ELF-1 (cell line): ENCODE measurements at regions not wholly inside any gene's neighbourhood (a gene's known extent, or its start where the extent isn't known, plus 50 kb on each side); places are given as distances from the start of the nearest gene placed in this dataset.

ENCODE experiments used
- DNase-seq: peaks from one replicate; pipeline ENCODE4 v3.0.0-alpha.2; 2016; ENCODE audit warnings: low read depth, low spot score

DNA sequence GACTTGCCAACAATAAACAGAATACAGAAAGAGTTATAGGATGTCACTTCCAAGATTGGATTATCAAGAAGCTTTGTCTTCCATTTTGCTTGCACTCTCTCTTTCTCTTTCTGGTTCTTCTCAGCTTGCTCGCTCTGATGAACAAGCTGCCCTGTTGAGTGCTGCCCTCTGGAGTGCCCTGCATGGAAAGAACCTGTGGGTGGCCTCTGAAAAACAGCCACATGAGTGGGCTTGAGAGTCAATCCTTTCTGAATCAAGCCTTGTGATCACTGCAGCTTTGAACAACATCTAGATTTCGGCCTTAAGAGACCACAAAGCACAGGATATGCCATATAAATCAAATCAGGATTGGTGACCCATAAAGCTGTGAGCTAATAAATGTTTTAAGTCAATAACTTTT lies 185.1 kb downstream of the KIF2B start:
- DNase-seq = no peak

DNA sequence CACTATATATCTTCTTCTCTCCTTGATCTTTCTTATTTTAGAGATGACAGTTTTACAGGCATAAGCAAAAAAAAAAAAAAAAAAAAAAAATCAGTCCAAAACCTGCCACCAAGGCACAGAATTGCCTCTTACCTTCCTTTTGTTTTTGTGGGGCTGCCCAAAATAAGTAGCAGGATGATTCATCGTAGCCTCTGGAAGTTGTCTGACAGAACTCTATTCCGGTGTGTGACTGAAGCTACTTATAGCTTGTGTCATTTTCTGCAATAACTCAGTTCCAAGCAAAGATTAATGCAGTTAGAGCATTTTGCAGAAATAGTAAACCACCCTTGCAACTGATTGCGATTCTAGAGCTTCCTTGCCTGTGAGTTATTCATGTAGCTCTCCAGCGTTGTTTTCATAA lies 186.8 kb downstream of the KIF2B start:
- DNase-seq = no peak

DNA sequence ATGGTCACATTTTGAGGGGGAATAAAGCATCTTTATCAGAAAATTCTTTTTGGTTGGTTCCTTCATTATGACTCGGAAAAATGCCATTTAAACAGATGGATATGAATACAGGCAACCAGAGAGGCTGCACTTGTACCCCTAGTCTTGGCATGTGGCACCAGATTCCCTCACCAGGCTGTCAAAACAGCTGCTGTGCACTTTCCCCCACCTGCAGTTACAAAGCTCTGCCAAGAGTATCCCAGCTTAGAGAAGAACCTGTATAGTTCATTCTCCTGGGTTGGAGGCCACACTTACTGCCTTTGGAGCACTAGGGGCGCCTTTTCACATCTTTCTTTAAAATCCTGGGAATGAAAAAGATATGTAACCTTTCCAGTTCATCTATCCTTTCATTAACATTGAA lies 190.3 kb downstream of the KIF2B start:
- DNase-seq = no peak

DNA sequence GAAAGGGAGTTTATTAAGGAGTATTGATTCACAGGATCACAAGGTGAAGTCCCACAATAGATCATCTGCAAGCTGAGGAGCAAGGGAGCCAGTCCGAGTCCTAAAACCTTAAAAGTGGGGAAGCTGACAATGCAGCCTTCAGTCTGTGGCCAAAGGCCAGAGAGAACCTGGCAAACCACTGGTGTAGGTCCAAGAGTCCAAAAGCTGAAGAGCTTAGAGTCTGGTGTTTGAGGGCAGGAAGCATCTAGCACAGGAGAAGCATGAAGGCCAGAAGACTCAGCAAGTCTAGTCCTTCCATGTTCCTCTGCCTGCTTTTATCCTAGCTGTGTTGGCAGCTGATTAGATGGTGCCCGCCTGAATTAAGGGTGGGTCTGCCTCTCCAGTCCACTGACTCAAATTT lies 193.0 kb downstream of the KIF2B start:
- no peak for DNase-seq

DNA sequence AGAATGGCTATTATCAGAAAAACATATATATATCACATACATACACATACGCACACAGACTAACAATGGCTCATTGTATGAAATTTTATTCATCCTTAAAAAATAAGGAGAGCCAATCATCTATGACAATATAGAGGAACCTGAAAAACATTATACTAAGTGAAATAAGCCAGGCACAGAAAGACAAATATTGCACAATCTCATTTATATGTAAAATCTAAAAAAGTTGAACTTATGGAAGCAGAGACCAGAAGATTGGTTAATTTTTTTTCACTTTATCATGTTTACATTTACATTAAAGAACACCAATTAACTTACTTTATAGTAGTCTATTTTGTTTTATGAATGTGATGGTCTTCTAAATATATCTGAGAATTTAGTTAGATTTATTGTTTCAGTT lies 198.7 kb downstream of the KIF2B start:
- no peak for DNase-seq

DNA sequence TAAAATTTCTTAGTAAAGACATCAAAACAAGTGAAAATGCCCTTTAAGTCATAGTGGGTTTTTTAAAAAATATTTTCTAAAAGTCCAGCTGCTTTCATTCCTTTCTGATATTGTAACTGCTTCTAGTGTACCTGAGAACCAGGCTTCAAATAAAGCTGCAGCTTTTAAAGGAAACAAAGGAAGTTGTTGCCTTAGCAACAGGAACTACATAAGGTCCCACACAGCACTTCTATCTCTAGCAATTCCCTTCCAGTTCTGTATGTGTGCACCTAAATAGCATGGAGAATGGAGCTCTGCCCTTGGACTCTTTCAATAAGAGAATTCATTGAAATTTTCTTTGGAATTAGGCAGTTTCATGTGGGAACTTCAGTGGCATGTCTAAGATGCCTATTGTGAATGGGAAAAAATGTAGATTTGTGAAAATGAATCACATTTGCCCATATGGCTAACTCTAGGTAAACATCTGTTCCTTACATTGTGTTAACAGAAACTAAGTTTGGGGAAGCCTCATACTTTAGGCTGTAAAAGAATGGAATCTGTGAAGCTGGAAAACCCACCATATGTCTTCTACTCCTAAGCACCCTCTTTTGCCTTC lies 206.4 kb downstream of the KIF2B start:
- no peak for DNase-seq

DNA sequence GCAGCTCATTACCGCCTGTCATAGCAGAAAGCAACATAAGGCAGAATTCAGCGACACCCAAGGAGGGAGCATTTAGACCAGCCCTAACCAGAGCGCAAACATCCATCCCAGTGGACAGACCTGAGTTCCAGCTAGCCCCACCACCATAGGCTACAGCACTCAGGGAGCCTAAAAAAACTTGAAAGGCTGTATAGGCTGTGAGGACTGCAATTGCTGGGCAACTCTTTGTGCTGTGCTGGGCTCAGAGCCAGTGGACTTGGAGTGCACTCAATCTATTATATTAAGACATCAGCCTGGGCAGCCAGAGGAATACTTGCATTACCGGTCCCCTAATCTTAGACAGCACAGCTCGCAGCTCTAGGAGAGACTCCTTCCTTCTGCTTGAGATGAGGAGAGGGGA lies 207.3 kb downstream of the KIF2B start:
- DNase-seq = no peak

DNA sequence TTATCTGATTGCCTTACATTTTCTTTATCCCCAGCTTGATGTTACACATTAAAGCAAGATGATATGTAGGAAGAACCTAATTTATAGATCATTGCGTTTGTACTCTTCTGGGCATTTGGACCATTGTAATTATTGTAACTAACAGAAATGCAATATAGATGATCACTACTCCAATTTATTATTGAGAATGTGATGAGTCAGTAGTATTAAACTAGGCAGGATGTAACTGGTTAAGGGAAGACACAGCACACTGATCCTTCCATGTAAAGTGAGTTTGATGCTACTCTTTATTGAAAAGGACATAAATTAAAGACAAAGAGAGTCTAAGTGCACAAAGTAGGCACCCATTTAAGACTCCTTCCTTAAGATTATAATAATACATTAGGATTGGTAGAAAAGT lies 223.8 kb downstream of the KIF2B start:
- no peak for DNase-seq

DNA sequence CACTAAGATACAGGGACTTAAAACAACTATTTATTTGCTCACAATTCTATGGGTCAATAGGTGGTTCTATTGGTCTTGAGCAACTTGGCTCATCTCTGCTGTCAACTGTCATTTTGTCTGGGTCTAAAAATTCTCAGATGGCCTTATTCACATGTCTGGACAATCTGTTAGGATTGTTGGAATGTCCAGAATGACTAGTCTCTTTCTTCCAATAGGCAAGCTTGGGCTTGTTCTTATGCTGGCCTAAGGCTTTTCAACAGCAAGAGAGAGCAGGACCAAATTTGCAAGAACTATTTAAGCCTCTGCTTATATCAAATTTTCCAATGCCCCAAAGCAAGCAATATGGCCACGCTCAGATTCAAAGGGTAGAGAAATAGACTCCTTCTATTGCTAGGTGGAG lies 240.9 kb downstream of the KIF2B start:
- no peak for DNase-seq

DNA sequence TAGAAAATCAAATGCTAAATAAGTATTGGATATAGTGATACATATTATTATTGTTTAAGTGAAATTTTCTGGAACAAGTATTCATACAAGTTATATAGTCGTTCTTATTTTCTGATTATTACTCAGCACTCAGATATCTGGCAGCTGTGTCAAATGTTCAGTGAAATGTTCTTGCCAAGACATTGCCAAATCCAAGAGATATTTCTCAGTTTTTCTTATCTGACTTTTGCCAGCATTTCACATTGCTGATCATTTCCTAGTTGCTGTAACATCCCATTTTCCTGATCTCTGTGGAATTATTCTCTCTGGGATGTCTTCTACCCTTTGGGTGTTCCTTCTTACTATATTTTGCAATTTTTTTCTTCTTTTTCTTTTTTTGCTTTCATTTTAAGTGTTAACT lies 262.3 kb downstream of the KIF2B start:
- no peak for DNase-seq

DNA sequence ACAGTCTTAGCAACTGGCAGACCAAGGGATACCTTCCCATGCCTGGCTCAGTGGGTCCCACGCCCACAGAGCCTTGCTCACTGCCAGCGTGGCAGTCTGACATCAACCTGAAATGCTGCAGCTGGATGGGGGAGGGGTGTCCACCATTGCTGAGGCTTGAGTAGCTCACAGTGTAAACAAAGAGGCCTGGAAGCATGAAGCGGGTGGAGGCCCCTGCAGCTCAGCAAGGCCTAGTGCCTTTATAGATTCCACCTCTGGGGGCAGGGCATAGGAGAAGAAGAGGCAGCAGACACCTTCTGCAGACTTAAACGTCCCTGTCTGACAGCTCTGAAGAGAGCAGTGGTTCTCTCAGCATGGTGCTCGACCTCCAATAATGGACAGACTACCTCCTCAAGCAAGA lies 263.2 kb downstream of the KIF2B start:
- DNase-seq = peak; percentile 84

DNA sequence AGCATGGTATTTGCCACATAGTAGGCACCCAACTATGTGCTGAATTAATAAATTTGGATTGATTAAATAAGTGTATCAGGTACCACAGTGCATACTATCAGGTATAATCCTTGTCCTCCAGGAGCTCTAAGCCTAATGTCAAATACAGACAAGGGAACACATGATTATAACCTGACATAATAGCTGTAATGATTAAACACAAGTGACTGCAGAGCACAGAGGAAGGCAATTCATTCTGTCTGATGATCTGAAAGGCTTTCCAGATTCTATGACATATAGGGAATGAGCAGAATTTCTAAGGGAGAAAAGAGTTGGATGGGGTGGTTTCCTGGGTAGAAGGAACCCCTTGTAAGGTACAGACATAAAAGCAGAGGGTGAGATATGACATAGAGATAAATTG lies 273.5 kb downstream of the KIF2B start:
- no peak for DNase-seq

DNA sequence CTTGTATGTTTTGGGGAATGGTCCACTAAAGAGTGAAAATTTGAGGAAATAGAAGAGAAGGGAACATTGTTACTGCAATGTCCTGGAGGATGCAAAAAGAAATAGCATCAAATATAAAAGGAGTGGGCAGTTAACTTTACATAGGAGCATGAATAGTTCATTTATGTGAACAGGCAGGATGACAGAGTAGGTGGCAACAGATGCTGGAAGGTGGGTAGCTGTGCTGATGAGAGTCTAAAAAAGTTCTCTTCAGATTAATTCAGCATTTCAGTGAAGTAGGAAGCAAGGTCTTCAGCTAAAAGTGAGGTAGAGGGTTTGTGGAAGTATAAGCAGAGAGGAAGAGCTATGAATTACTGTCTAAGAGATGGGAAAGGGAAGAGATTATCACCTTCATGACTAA lies 276.5 kb downstream of the KIF2B start:
- DNase-seq = no peak

DNA sequence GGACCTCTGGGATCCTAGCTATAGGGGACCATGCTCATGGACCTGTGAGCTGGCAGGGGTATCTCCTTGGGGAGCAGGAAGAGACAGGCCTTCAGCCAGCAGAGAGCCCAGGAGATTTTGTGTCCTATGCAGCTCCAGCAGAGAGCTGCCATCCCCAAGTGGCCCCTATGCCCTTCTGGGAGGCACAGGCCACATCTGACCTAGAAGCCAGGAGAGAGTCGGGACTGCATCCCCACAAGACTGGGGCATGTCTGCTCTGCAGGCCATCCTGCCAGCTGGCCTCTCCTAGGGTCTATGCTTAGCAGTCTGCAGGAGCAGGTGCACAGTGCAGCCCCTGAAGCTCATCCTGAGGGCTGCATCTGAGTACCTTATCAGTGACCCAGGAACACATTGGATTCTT lies 279.5 kb downstream of the KIF2B start:
- DNase-seq = no peak

DNA sequence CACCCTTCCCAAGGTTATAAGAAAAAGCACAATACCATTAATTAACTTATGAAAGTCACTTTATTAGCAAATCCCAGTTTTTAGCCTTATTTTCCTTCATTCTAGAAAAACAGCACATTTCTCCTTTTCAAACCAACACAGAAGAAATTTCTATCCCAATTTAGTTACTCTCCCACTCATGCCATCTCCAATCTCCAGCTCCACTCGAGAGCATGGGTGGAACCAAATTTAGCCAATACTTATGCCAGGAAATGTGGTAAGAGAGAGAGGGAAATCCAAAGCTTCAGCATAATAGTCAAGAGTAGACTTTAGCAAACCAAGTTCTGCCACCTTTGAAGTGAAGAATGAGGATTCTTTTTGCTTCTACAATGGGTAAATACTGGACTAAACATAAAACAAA lies 288.8 kb downstream of the KIF2B start:
- DNase-seq = no peak

DNA sequence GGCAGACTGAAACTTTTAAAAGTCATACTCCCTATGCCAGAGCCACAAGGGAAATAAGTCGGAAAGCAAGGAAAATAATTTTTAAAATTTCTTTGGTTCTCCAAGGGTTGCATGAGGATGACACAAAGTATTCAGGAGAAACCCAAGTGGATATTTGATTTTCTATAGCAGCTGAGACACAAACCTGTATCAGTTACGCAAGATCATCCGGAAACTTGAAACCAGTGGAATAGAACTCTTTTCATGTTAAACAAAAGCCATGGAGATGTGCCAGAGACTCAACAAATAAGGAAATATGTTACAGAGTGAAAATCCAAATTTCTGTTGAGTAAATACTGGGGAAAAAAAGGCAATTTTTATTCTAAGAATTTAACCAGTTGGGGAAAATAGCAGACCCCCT lies 294.7 kb downstream of the KIF2B start:
- DNase-seq = no peak

DNA sequence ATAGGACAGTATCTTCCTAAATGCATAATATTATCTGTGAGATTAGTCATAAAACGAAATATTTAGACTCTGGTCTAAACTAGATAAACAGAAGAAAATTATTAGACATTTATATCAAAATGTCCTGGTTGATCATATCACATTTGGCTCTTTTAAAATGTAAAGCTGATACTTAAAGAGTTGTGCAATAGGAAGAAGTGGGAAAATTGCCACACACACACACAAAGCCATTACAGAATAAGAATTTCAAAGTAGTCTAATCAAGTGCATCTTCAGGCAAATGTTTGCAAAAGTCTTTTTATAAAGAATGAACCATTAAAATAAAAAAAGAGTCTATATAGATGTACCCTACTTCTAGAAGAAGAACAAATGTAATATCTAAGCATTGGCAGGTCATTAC lies 301.7 kb downstream of the KIF2B start:
- no peak for DNase-seq

DNA sequence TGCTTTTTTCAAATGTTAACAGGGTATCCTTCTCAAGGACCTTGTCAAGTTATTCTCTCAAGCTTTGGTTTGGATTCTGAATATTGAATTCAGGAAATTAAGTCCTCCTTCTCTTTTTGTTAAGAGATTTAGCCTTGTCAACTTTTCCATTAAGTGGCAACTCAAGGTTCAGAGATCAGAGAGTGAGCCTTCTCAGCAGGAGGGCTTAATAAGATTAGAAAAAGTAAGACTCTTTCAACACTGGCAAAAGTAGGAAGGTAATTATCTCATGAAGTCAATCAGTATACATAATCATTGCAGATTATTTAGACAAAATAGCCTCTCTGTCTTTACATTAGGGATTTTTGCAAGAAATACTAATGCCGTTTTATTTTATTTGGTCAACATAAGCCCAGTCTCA lies 330.7 kb downstream of the KIF2B start:
- no peak for DNase-seq

DNA sequence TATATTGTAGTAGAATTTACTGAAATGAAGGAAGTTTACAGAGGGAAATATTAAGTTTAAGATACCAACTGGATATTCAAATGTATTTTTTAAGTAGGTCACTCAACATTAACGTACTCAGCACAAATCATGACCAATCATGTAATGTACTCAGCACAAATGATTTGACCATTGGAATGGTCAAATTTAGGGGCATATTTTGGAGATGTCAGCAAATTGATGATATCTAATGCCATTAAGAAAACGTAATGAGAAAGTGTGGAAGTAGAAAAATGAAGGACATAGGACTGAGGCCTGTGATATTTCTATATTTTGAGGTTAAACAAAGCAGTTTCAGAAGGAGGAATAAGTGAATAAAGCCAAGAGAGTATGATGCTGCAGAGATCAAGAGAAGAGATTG lies 334.8 kb downstream of the KIF2B start:
- DNase-seq = no peak

DNA sequence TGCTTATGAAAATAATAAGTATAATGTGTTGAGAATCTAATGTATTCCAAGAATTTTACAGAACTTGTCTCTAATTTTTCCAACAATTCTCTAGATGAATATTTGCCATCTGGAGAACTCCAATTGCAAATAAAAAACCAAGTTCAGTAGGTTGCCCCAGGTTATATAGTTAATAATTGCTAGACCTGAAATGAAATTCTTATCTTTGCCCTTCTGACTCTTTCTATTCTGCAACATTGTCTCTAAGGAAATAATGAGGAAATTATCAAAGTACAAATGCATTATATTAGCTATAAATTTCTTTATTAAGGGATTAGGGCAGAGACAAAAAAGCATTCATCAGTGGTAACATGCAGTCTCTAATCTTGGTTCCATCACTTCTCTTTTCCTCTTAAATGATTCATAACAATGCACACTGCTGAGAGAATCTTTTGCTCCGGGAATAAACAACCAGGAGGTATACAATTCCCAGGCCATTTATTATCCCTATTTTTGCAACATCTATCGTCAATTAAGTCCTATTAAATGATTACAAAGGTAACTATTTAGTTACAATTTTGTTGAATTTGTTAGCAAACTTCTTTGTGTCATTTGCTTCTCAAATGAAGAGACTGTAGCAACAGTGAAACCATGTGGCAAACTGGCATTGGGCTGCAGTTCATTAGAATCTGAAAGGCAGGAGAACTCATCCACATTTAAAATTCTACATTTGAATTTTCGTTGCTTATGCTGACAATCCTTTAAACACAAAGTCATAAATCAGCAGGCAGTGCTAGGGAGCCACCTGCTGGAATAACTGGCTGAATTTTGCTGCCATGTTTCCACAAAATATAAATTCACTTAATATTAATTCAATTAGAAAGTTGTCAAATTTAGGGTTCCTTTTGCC lies 349.6 kb downstream of the KIF2B start:
- peak; percentile 23 for DNase-seq

DNA sequence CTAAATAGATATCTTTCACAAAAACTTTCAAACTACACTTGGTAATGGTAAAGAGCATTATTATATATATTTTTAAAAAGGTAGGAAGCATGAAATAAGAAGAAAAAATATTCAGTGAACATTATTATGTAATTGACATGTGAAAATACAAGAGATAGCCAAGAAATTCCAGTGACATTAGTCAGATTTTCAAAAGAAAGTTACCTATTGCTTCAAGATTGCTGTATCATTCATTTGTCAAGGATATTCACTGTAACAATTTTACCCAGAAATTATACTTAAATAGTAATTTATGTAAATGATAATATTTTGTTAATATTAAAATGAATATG lies 350.2 kb downstream of the KIF2B start:
- no peak for DNase-seq

DNA sequence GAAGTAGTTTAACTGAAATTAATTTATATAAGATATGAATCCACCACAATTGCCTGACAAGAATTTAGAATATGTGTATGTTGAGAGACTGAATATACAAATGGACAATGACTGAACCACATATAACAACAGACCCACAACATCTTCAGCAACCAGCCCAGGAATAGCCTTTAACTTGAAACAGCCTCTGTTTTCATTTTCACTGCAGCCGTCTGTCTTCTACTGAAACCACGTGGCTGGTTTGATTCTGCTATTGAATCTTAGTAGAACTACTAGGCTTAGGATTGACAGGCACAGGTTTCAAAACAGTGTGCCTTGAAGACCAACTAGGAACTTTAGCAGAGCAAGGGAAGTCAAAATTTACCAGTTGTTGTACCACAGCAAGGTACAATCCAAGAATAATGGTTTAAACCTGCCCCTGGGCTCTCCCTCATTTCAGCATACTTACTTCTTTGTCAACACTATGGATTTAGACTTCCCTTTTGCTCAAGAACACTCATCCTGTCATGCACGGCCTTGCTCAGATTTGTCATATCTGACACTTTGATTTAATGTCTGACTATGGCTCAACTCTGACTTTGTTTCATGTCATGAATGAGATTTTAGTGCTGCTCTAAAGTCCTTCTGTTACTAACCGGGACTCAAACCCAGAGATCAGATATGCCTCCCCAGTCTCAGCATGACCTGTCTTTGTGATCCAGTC lies 355.0 kb downstream of the KIF2B start:
- DNase-seq = no peak

DNA sequence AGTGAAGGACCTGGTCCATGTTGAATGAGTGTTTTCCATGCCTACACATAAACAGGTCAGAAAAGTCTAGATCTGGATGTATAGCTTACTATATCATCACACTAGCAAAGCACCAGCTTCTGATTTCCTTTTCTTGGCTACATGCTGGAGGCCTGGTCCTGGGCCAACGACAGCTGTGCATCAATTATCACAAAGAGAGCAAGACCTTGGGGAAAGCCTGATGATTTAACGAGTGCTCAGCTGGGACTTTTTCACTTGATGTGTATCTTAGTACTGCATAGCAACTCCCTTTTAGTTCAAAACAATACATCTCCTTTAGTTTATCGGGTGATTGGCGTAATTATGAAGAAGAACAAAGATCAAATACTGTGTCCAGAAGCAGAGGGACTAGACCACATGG lies 358.2 kb downstream of the KIF2B start:
- DNase-seq = no peak
